ENCODE measurements at regions not wholly inside any gene's neighbourhood (a gene's known extent, or its start where the extent isn't known, plus 50 kb on each side); places are given as distances from the start of the nearest gene placed in this dataset.
"Not testable (repeated sequence)": the region's sequence is repeated elsewhere in the genome, so short reads cannot be mapped to it uniquely, and the experiment has no call there.

- Mint-ChIP-seq H3K36me3 (peaks cover 7% of the 10 kb centered on the region), H3K9me3 (peaks cover 15% of the 10 kb centered on the region), H3K4me3 (no peak overlapping the region), H3K27ac (no peak overlapping the region), H3K27me3 (ENCODE audit: low read depth) (no peaks in the 10 kb centered on the region), H3K4me1 (no peaks in the 10 kb centered on the region)
- POLR2A ChIA-PET, result no interaction called here
- DNase-seq (ENCODE audit: low spot score), result no peak
- CTCF ChIA-PET, result no interaction called here
- ATAC-seq, result no peak
- TF ChIP-seq OVOL2 (CRISPR knock-in tag; IDR thresholded peaks at IDR 0.05; ENCODE audit: borderline replicate concordance) (no peak), FOXK1 (CRISPR knock-in tag; IDR thresholded peaks at IDR 0.05) (no peak), HMGXB4 (CRISPR knock-in tag; IDR thresholded peaks at IDR 0.05) (no peak), NR2C2 (CRISPR knock-in tag; IDR thresholded peaks at IDR 0.05) (no peak), ZNF219 (CRISPR knock-in tag; IDR thresholded peaks at IDR 0.05; ENCODE audit: borderline replicate concordance) (no peak)
These were observed 383.6 kb downstream of the DSEL start for GRCh38 chr18:67132919-67133318.

- H3K4me1 Mint-ChIP-seq, result no peaks in the 10 kb centered on the region
- TF ChIP-seq SMAD3 (CRISPR knock-in tag; IDR thresholded peaks at IDR 0.05; ENCODE audit: borderline replicate concordance) (no peak), AR (CRISPR knock-in tag; IDR thresholded peaks at IDR 0.05) (no peak), NR3C1 (CRISPR knock-in tag; conservative IDR thresholded peaks at IDR 0.05; ENCODE audit: low read depth) (no peak), ERG (CRISPR knock-in tag; IDR thresholded peaks at IDR 0.05) (no peak), E2F1 (CRISPR knock-in tag; IDR thresholded peaks at IDR 0.05) (no peak), IRF1 (CRISPR knock-in tag; IDR thresholded peaks at IDR 0.05) (no peak), PREB (CRISPR knock-in tag; IDR thresholded peaks at IDR 0.05; ENCODE audit: borderline replicate concordance) (no peak), FOXP1 (CRISPR knock-in tag; IDR thresholded peaks at IDR 0.05; ENCODE audit: borderline replicate concordance) (no peak), PRRX2 (CRISPR knock-in tag; IDR thresholded peaks at IDR 0.05) (no peak), CDX4 (CRISPR knock-in tag; IDR thresholded peaks at IDR 0.05; ENCODE audit: borderline replicate concordance) (no peak), ZNF263 (CRISPR knock-in tag; IDR thresholded peaks at IDR 0.05; ENCODE audit: low read depth) (no peak)
- H3K4me3 Mint-ChIP-seq, result no peak overlapping the region
- peaks cover 8% of the 10 kb centered on the region for H3K36me3 Mint-ChIP-seq
- no peaks in the 10 kb centered on the region for H3K27me3 Mint-ChIP-seq (ENCODE audit: low read depth)
- H3K27ac Mint-ChIP-seq, result no peak overlapping the region
- no peak for ATAC-seq
- CTCF ChIA-PET, result no interaction called here
- H3K9me3 Mint-ChIP-seq, result peaks cover 17% of the 10 kb centered on the region
- no peak for DNase-seq (ENCODE audit: low spot score)
- POLR2A ChIA-PET, result no interaction called here
These were observed 385.0 kb downstream of the DSEL start for GRCh38 chr18:67131498-67131897.

GRCh38 chr18:67126751-67127150 is 389.8 kb downstream of the DSEL start:
- ATAC-seq; DNase-seq (ENCODE audit: low spot score); H3K4me3 Mint-ChIP-seq; H3K4me1 Mint-ChIP-seq; CTCF ChIA-PET; POLR2A ChIA-PET; H3K27me3 Mint-ChIP-seq (ENCODE audit: low read depth); H3K36me3 Mint-ChIP-seq; H3K27ac Mint-ChIP-seq: not testable (repeated sequence)
- peaks cover 20% of the 10 kb centered on the region for H3K9me3 Mint-ChIP-seq
